ENCODE measurements at regions not wholly inside any gene's neighbourhood (a gene's known extent, or its start where the extent isn't known, plus 50 kb on each side); places are given as distances from the start of the nearest gene placed in this dataset.

DNA sequence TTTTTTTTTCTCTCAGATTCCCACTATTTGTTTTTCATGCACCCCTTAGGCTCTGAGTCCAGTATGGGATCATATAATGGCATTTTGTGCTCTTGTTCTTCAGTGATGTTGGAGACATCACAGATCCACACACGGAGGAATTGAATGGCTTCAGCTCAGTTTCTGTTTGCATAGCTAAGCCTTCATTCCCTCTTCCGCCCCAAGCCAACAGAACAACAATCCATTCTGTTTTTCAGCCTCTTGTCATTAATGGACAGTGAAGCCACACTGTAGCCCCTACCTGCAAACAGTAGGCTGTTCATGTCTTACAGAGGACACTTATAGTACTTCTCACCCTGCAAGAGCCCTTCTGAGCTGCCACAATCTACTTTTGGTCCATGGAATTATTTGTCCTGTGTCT, 64.0 kb upstream of the ZSWIM2 start:
- Histone ChIP-seq H3K36me3 (no peaks in the 10 kb centered on the region), H3K27ac (no peak overlapping the region), H3K4me1 (0 out of 2 replicates have a peak, but pooled peaks cover 5% of the 10 kb centered on the region), H3K4me3 (no peak overlapping the region), H3K9me3 (replicated peaks) (no peaks in the 10 kb centered on the region), H3K27me3 (no peaks in the 10 kb centered on the region)
- peak in 1 of 2 experiments; percentile 52 for DNase-seq

- Histone ChIP-seq H3K27ac (no peak overlapping the region), H3K4me3 (no peak overlapping the region), H3K9me3 (replicated peaks) (no peaks in the 10 kb centered on the region), H3K27me3 (no peaks in the 10 kb centered on the region), H3K36me3 (no peaks in the 10 kb centered on the region), H3K4me1 (0 out of 2 replicates have a peak, but pooled peaks cover 5% of the 10 kb centered on the region)
- DNase-seq: no peak
These were observed 62.6 kb upstream of the ZSWIM2 start for GRCh38 chr2:186911551-186912085.

- Histone ChIP-seq H3K4me1 (0 out of 2 replicates have a peak, but pooled peaks cover 5% of the 10 kb centered on the region), H3K27me3 (no peaks in the 10 kb centered on the region), H3K36me3 (no peaks in the 10 kb centered on the region), H3K4me3 (no peak overlapping the region), H3K9me3 (replicated peaks) (no peaks in the 10 kb centered on the region), H3K27ac (no peak overlapping the region)
- no peak for DNase-seq
These were observed 62.0 kb upstream of the ZSWIM2 start for GRCh38 chr2:186910996-186911395.

DNA sequence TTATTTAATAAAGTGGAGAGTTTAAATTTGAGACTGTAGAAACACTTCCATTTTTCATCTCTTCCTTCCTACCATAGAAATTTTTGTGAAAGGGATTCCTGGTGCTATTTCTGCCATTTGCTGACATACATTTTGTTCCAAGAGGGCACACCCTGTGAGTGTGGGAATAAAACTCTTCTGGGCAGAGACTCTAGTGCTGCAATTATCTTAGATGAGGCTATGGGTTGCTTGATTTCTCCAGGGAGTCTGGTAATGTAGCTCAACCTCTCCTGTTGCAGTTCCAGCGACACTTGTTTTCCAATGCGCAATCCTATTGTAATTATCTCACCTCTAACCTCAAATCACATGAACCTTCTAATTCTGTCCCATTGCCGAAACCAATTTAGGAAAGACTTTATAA, 60.1 kb upstream of the ZSWIM2 start:
- Histone ChIP-seq H3K36me3 (no peaks in the 10 kb centered on the region), H3K4me3 (no peak overlapping the region), H3K27me3 (no peaks in the 10 kb centered on the region), H3K27ac (no peak overlapping the region), H3K4me1 (0 out of 2 replicates have a peak, but pooled peaks cover 5% of the 10 kb centered on the region), H3K9me3 (replicated peaks) (no peaks in the 10 kb centered on the region)
- DNase-seq: no peak

- Histone ChIP-seq H3K27me3 (no peaks in the 10 kb centered on the region), H3K36me3 (no peaks in the 10 kb centered on the region), H3K27ac (no peak overlapping the region), H3K4me3 (no peak overlapping the region), H3K9me3 (replicated peaks) (no peaks in the 10 kb centered on the region), H3K4me1 (peaks cover 5% of the 10 kb centered on the region)
- no peak for DNase-seq
These were observed 58.9 kb upstream of the ZSWIM2 start for GRCh38 chr2:186907897-186908296.

DNA sequence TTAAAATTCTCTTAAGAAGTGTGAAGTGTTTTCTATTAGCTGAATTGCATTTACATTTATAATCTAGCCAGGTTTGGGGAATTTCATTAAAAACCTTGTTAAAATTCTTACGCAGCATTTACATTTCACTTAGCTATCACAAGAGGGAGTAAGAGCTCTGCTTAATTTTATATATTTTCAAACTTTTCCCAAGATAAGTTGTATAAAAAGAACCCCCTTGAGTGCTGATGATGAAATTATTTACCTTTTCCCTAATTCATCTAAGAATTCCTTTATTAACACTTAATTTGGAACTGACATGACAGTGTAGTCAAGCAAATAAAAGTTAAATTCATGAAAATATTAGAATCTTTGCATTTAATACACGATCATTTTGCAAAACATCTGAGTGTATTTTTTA, 54.2 kb upstream of the ZSWIM2 start:
- H3K27me3 ChIP-seq: no peaks in the 10 kb centered on the region
- peak in 1 of 2 experiments; percentile 66 for DNase-seq
- no peak overlapping the region for H3K27ac ChIP-seq

More for the DNA sequence above, 54.2 kb upstream of the ZSWIM2 start:
- Histone ChIP-seq H3K4me3 (no peak overlapping the region), H3K36me3 (no peaks in the 10 kb centered on the region), H3K9me3 (replicated peaks) (no peaks in the 10 kb centered on the region), H3K4me1 (peaks cover 9% of the 10 kb centered on the region)
